ENCODE measurements at regions not wholly inside any gene's neighbourhood (a gene's known extent, or its start where the extent isn't known, plus 50 kb on each side); places are given as distances from the start of the nearest gene placed in this dataset.

DNA sequence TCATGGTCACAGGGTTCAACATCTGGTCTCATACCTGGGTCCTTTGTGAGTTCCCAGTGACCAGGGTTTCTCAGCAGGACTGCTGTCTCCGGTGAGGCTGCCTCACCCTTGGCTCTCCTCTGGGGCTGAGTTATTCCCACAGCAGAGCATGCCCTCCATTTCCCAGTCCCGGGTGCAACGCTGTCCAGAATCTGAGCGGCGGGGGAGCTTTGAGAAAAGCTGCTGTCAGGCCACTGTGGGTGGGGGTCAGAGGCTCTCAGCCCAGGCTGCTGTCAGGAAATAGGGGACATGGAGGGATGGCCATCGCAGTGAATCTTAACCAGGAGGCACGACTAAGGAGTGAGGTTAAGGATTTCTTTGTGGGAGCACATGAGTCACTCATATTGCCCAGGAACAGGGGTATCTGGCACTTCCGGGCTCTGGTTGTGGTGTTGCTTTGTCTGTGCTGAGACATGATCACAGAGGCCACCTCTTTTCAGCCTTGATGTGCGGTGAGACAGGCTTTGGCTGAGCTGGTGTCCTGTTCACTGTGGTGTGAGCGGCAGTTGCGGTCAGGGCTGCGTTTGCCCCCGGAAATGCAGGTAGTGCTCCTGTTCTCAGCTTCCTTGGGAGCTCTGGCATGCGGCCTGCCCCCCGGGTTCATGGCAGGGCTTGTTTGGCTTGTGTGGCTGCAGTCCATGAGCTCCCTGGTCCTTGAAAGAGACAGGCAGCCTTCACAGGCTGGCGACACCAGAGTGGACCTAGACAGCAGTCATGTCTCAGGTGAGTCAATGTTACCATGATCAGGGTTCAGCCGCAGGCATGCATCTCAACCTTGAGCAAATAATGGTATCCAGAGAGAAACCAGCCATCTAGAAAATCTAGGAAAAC, 310.7 kb upstream of the MYT1L start:
- no peak for TF ChIP-seq CTCF (IDR thresholded peaks at IDR 0.05; ENCODE audit: low read length)
- no peak for TF ChIP-seq EZH2 (IDR thresholded peaks at IDR 0.05; ENCODE audit: borderline replicate concordance, low read length)
